ENCODE measurements at regions not wholly inside any gene's neighbourhood (a gene's known extent, or its start where the extent isn't known, plus 50 kb on each side); places are given as distances from the start of the nearest gene placed in this dataset.

- intact Hi-C loops (cut with micrococcal nuclease), result loop anchor here (5.0 to 10.0 kb wide), 2 partner anchors 730 to 1168 kb away; no protein-coding TSS in a partner anchor
These were observed 129.7 kb upstream of the FAM83B start for GRCh38 chr6:54716877-54717276.

GRCh38 chr6:54717849-54718455, 128.6 kb upstream of the FAM83B start:
- intact Hi-C loops (cut with micrococcal nuclease), result loop anchor here (1.0 to 10.0 kb wide), 5 partner anchors 274 to 1167 kb away; no protein-coding TSS in a partner anchor

- intact Hi-C loops (cut with micrococcal nuclease), result loop anchor here (1.0 to 10.0 kb wide), 5 partner anchors 274 to 1166 kb away; no protein-coding TSS in a partner anchor
These were observed 128.0 kb upstream of the FAM83B start for GRCh38 chr6:54718541-54719023.

GRCh38 chr6:54719131-54719530, 127.4 kb upstream of the FAM83B start:
- intact Hi-C loops (cut with micrococcal nuclease), result loop anchor here (5.0 to 10.0 kb wide), 2 partner anchors 732 to 1166 kb away; no protein-coding TSS in a partner anchor

DNA sequence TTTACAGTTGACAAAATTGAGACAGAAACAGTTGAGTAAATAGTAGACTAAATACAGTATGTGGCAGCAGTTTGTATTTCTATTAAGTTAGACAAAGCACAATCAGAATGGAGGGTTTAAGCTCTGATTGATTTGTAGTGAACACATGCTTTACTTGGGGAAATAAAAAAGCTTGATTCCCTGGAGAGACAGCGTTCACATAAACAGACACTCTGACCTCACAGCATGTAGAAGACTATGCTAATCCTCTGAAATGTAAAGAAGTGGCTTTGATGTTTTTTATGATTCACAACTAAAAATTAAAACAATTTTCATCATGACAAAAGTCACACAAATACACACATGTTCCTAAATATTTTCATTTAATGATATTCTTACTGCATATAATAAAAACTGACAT, 126.9 kb upstream of the FAM83B start:
- intact Hi-C loops (cut with micrococcal nuclease), result loop anchor here (5.0 to 10.0 kb wide), 2 partner anchors 732 to 1165 kb away; no protein-coding TSS in a partner anchor

GRCh38 chr6:54722328-54722727, 124.2 kb upstream of the FAM83B start:
- intact Hi-C loops (cut with micrococcal nuclease), result no loop called here

- intact Hi-C loops (cut with micrococcal nuclease), result no loop called here
These were observed 116.9 kb upstream of the FAM83B start for GRCh38 chr6:54729716-54730115.

DNA sequence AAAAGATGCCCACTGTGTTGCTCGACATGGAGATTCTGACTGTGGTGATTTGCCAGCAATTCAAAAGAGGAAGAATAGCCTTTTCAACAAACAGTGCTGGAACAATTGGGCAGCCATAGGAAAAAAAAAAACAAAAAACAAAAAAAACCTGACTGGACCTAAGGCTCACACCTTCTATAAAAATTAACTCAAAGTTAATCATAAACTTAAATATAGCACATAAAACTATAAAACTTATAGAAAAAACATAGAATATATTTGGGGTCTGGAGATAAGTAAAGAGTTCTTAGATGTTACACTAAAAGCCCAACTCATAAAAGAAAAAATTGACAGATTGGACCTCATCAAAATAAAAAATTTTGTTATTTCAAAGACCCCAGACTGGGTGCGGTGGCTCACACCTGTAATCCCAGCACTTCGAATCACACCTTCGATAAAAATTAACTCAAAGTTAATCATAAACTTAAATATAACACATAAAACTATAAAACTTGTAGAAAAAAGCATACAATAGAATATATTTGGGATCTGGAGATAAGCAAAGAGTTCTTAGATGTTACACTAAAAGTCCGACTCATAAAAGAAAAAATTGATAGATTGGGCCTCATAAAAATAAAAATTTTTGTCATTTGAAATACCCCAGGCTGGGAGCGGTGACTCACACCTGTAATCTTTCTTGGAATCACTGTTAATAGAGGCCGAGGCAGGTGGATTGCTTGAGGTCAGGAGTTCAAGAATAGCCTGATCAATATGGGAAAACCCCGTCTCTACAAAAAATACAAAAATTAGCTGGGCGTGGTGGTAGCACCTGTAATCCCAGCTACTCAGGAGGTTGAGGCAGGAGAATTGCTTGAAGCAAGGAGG, 115.6 kb upstream of the FAM83B start:
- intact Hi-C loops (cut with micrococcal nuclease), result no loop called here

DNA sequence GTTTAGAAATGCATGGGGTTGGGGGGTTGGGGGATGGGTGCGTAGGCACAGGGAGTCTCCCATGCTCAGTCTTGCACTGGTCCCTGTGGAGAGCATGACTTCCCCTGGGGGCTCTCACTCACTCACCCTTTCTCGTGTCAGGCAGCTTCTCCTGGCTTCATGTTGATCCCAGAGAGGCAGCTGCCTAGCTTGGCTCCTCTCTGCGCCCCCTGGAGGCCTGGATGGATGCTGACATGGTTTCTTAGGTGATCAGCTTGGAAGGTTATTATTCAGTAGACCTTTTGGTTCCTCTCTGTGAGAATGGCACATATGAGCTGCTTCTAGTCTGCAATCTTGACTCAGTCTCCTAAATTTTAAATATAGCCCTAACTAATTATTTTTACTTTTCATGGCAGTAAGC, 109.3 kb upstream of the FAM83B start:
- intact Hi-C loops (cut with micrococcal nuclease), result no loop called here

GRCh38 chr6:54747955-54748354, 98.6 kb upstream of the FAM83B start:
- intact Hi-C loops (cut with micrococcal nuclease), result no loop called here

GRCh38 chr6:54754406-54754805, 92.2 kb upstream of the FAM83B start:
- intact Hi-C loops (cut with micrococcal nuclease), result no loop called here

GRCh38 chr6:54758340-54758739, 88.2 kb upstream of the FAM83B start:
- intact Hi-C loops (cut with micrococcal nuclease), result no loop called here

- intact Hi-C loops (cut with micrococcal nuclease), result no loop called here
These were observed 78.1 kb upstream of the FAM83B start for GRCh38 chr6:54768494-54768893.

GRCh38 chr6:54770328-54770727, 76.2 kb upstream of the FAM83B start:
- intact Hi-C loops (cut with micrococcal nuclease), result no loop called here

- intact Hi-C loops (cut with micrococcal nuclease), result no loop called here
These were observed 74.6 kb upstream of the FAM83B start for GRCh38 chr6:54771968-54772367.

DNA sequence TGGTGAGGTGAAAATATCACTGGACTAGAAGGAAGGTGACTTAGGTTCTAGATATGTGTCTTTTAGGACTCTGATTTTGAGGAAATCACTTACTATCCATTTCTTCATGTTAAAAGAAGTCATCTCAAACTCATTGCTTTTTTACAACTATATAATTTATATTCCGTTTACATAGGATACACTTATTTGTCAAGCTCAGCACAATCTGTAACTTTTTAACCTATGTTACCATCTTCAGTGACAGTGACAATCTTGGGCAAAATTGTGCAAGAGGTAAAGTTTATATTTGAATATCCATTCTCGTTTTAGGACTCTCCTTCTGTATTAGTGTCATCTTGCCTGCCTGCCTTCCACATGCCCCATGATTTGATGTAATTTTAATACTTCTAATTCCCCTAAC, 74.0 kb upstream of the FAM83B start:
- intact Hi-C loops (cut with micrococcal nuclease), result no loop called here

DNA sequence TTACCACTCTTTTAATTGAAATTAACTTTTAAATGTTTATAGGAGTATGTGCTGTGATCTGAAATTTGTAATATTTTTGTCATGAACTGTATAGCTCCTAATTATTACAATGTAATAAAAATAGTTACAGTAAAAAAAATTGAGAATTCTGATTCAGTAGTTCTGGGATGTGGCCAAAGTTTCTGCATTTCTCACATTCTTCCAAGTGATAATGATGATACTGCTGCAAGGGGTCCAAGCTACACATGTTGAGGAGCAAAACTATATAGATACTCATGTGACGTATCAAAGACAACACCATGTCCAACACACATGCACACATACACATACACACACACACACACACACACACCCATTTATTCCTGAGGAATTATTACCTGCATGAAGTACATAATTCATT, 71.0 kb upstream of the FAM83B start:
- intact Hi-C loops (cut with micrococcal nuclease), result no loop called here

DNA sequence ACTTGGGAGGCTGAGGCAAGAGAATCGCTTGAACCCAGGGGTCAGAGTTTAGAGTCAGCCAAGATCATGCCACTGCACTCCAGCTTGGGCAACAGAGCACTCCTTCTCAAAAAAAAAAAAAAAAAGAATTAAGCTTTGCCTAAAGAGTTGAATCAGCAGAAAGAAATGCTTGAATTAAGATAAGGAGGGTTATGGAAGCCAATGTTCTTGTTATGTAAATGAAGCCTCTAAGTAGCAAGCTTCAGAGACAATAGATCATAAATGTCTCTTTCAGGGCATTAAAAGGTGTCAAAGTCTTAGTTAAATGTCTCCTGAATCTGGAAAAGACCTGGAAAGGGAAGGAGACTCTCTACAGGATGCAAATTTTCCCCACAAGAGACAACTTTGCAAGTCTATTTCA, 69.7 kb upstream of the FAM83B start:
- intact Hi-C loops (cut with micrococcal nuclease), result no loop called here

DNA sequence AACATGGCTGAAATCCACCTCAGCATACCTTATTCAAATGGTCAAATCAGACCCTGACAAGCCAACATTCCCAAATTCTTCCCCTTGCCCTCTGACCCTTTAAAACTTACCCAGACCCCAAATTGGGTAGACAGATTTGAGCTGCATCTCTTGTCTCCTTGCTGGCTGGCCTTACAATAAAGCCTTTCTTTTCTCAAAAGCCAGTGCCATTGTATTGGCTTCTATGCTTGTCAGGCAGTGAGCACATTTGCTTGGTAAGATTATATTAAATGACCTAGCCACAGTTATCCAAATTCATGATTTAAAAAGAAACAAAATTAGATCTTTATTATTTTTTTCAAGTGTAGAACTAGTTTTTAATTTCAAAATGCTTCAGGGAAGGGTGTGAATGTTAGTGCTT, 67.8 kb upstream of the FAM83B start:
- intact Hi-C loops (cut with micrococcal nuclease), result no loop called here

GRCh38 chr6:54784011-54784410, 62.6 kb upstream of the FAM83B start:
- intact Hi-C loops (cut with micrococcal nuclease), result no loop called here

- intact Hi-C loops (cut with micrococcal nuclease), result no loop called here
These were observed 60.4 kb upstream of the FAM83B start for GRCh38 chr6:54786154-54786553.

- intact Hi-C loops (cut with micrococcal nuclease), result no loop called here
These were observed 58.7 kb upstream of the FAM83B start for GRCh38 chr6:54787825-54788224.

Data from T-helper 1 cell treated with Interleukin-12 subunit alpha and Interleukin-12 subunit beta and Interleukin-4 antibody, amounts not matched to agents 30 ng/mL and 1 ng/mL, for 36 hours (primary cell).